ENCODE measurements at regions not wholly inside any gene's neighbourhood (a gene's known extent, or its start where the extent isn't known, plus 50 kb on each side); places are given as distances from the start of the nearest gene placed in this dataset.

DNA sequence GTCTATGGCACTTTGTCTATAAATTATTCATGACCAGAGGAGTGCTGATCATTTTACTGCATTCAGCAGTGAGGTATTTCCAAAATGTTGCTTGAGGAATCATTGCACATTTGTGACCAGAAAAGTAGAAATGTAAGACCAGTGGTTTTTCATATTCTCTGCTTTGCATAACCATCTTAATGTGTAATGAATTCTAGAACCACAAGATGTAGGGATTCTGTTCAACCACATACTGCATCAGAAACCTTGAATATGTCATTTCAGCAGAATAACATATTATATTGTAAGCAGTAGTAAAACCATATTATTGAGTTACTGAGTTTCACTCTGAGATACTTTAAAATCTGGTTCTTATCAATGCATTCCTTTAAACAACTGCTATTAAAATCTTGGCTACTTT is 1243.4 kb downstream of the MAT2B start:
- FAIRE-seq (no peak), DNase-seq (ENCODE audit: low read depth, low spot score) (no peak), ATAC-seq (peak; percentile 81)
- H3K27ac ChIP-seq (ENCODE audit: control insufficient read depth, insufficient read depth) = no peak overlapping the region
- no peak overlapping the region for H3K4me3 ChIP-seq
- POLR2A ChIA-PET = no interaction called here
- H3K9me3 ChIP-seq (replicated peaks; ENCODE audit: control insufficient read depth, insufficient read depth, low read length) = no peaks in the 10 kb centered on the region
- intact Hi-C loops (cut with micrococcal nuclease; ENCODE audit: unreplicated experiment) = no loop called here
- no peaks in the 10 kb centered on the region for H4K20me1 ChIP-seq (ENCODE audit: control insufficient read depth, insufficient read depth)
- H2AFZ ChIP-seq (ENCODE audit: control insufficient read depth, low read depth, low read length) = no peak overlapping the region
- RAD21 ChIA-PET (ENCODE audit: unreplicated experiment) = no interaction called here
- SMC1A ChIA-PET (ENCODE audit: uncharacterized antibody, unreplicated experiment) = no interaction called here
- no peaks in the 10 kb centered on the region for H3K79me2 ChIP-seq (ENCODE audit: control insufficient read depth, insufficient read depth, low read length)
- CTCF ChIA-PET = no interaction called here
- H3K4me1 ChIP-seq (ENCODE audit: control insufficient read depth, insufficient read depth, low read length) = no peaks in the 10 kb centered on the region
- in situ Hi-C loops (cut with MboI) = no loop called here
- no peaks in the 10 kb centered on the region for H3K27me3 ChIP-seq (replicated peaks in 1 of 2; ENCODE audit: control insufficient read depth in 2 of 2, insufficient read depth in 2 of 2, low read length in 1 of 2)
- BruUV-seq (replicated peaks) = no TSS peak
- TF ChIP-seq MEF2A (IDR thresholded peaks at IDR 0.05; ENCODE audit: insufficient read depth, low read depth, low read length) (no peak), ESRRA (IDR thresholded peaks at IDR 0.05; ENCODE audit: low read length) (no peak), TCF3 (IDR thresholded peaks at IDR 0.05; ENCODE audit: borderline replicate concordance, insufficient read depth, low read depth, low read length) (no peak), RUNX3 (IDR thresholded peaks at IDR 0.05; ENCODE audit: low read length) (peak; percentile 62; the same call in 1 of the 2 replicates), CBX5 (IDR thresholded peaks at IDR 0.05; ENCODE audit: low read depth) (no peak)
- TF ChIP-seq, protein P1, sequence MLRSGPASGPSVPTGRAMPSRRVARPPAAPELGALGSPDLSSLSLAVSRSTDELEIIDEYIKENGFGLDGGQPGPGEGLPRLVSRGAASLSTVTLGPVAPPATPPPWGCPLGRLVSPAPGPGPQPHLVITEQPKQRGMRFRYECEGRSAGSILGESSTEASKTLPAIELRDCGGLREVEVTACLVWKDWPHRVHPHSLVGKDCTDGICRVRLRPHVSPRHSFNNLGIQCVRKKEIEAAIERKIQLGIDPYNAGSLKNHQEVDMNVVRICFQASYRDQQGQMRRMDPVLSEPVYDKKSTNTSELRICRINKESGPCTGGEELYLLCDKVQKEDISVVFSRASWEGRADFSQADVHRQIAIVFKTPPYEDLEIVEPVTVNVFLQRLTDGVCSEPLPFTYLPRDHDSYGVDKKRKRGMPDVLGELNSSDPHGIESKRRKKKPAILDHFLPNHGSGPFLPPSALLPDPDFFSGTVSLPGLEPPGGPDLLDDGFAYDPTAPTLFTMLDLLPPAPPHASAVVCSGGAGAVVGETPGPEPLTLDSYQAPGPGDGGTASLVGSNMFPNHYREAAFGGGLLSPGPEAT (IDR thresholded peaks at IDR 0.05; ENCODE audit: low read depth) = no peak
- no peaks in the 10 kb centered on the region for H3K36me3 ChIP-seq (ENCODE audit: control insufficient read depth in 2 of 2, insufficient read depth in 2 of 2, low read length in 1 of 2)
- no peak overlapping the region for H3K9ac ChIP-seq (ENCODE audit: control insufficient read depth, insufficient read depth, low read length)
- H3K4me2 ChIP-seq (ENCODE audit: control insufficient read depth, insufficient read depth) = no peak overlapping the region

DNA sequence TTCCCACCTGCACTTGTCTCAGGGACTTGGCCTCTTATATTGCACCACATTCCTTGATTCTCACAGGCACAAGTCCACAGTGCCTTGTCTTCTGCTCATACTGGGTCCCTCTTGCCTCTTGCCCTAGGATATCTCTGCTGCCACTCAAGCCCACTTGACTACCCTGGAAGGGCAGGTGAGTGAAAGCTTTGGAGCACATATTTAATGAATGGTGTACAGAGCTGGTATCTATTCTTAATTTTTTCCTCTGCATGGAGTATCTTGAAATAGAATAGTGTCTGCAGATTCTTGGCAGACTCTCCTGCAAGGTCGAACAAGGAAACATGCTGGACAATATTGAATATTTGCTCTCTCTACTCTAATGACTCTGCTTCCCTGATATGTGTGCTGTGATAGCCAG is 1248.0 kb downstream of the MAT2B start:
- Histone ChIP-seq H3K27ac (ENCODE audit: control insufficient read depth, insufficient read depth) (no peak overlapping the region), H3K4me3 (no peak overlapping the region), H3K9ac (ENCODE audit: control insufficient read depth, insufficient read depth, low read length) (no peak overlapping the region), H3K9me3 (replicated peaks; ENCODE audit: control insufficient read depth, insufficient read depth, low read length) (no peaks in the 10 kb centered on the region), H3K4me1 (ENCODE audit: control insufficient read depth, insufficient read depth, low read length) (no peaks in the 10 kb centered on the region), H2AFZ (ENCODE audit: control insufficient read depth, low read depth, low read length) (no peak overlapping the region), H3K36me3 (ENCODE audit: control insufficient read depth in 2 of 2, insufficient read depth in 2 of 2, low read length in 1 of 2) (no peaks in the 10 kb centered on the region), H3K27me3 (replicated peaks in 1 of 2; ENCODE audit: control insufficient read depth in 2 of 2, insufficient read depth in 2 of 2, low read length in 1 of 2) (no peaks in the 10 kb centered on the region), H4K20me1 (ENCODE audit: control insufficient read depth, insufficient read depth) (no peaks in the 10 kb centered on the region), H3K79me2 (ENCODE audit: control insufficient read depth, insufficient read depth, low read length) (no peaks in the 10 kb centered on the region), H3K4me2 (ENCODE audit: control insufficient read depth, insufficient read depth) (no peak overlapping the region)
- ATAC-seq (no peak), DNase-seq (ENCODE audit: low read depth, low spot score) (no peak), FAIRE-seq (no peak)
- CTCF ChIA-PET = interaction anchor here (0.6 to 1.8 kb wide), 3 partner anchors 42 to 390 kb away, joined by 4 to 7 read pairs (median 4); no protein-coding TSS in a partner anchor
- intact Hi-C loops (cut with micrococcal nuclease; ENCODE audit: unreplicated experiment) (no loop called here), in situ Hi-C loops (cut with MboI) (no loop called here)
- POLR2A ChIA-PET = interaction anchor here (0.6 kb wide), 1 partner anchor 56 kb away, joined by 3 read pairs; no protein-coding TSS in a partner anchor
- no TSS peak for BruUV-seq (replicated peaks)
- 0% methylated on average over 1 of the region's 1 CpG for WGBS (ENCODE audit: insufficient coverage, insufficient replicate concordance, low lambda C conversion rate, missing lambda C conversion rate)
- SMC1A ChIA-PET (ENCODE audit: uncharacterized antibody, unreplicated experiment) = interaction anchor here (0.9 to 1.5 kb wide), 2 partner anchors 40 to 52 kb away, joined by 3 read pairs; no protein-coding TSS in a partner anchor
- RAD21 ChIA-PET (ENCODE audit: unreplicated experiment) = no interaction called here
- TF ChIP-seq CTCF (IDR thresholded peaks at IDR 0.05 in 2 of 3, conservative IDR thresholded peaks at IDR 0.05 in 1 of 3; ENCODE audit: control insufficient read depth in 2 of 3, extremely low read depth in 1 of 3, insufficient read depth in 1 of 3, low read depth in 3 of 3, low read length in 3 of 3) = no peak
- TF ChIP-seq TBL1XR1 (IDR thresholded peaks at IDR 0.05; ENCODE audit: low read depth, low read length) = no peak
- TF ChIP-seq HDAC2 (IDR thresholded peaks at IDR 0.05) = no peak
- no peak for TF ChIP-seq NKRF (conservative IDR thresholded peaks at IDR 0.05)
- TF ChIP-seq STAT1 (conservative IDR thresholded peaks at IDR 0.05) = no peak
- no peak for TF ChIP-seq EGR1 (IDR thresholded peaks at IDR 0.05; ENCODE audit: borderline replicate concordance in 1 of 2, low read depth in 2 of 2, low read length in 2 of 2)
- TF ChIP-seq ZNF384 (IDR thresholded peaks at IDR 0.05; ENCODE audit: borderline replicate concordance, low read depth, low read length) = no peak
- no peak for TF ChIP-seq CBX3 (IDR thresholded peaks at IDR 0.05; ENCODE audit: borderline replicate concordance, low read depth)

Measured in GM12878 (cell line).